NCI-H345 treated with DMSO at 0.1 percent for 48 hours (cell line): ENCODE measurements at regions not wholly inside any gene's neighbourhood (a gene's known extent, or its start where the extent isn't known, plus 50 kb on each side); places are given as distances from the start of the nearest gene placed in this dataset.
"Not testable (repeated sequence)": the region's sequence is repeated elsewhere in the genome, so short reads cannot be mapped to it uniquely, and the experiment has no call there.

Source experiments
- DNase-seq: peaks from one replicate; lab custom pipeline; 2025; ENCODE audit not compliant: unreplicated experiment; lab: John Stamatoyannopoulos, UW

DNA sequence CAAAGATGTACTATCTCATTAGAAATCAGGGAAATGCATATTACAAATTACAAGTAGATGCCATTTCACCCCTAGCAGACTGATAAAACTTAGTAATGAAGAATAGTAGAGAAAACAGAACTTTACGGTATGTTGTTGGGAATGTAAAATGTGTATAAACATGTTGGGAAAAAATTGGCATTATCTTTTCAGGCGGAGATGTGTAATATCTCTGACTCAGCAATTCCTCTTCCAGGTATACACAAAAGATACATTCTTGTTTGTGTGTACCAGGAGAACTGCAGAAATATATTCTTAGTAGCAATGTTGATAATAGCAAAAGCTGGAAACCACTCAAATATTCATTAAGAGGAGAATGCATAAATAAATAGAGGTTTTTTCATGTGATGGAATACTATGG lies 204.5 kb downstream of the LPIN1 start:
- DNase-seq: no peak

GRCh38 chr2:11951492-11951891 lies 205.1 kb downstream of the LPIN1 start:
- DNase-seq: not testable (repeated sequence)

DNA sequence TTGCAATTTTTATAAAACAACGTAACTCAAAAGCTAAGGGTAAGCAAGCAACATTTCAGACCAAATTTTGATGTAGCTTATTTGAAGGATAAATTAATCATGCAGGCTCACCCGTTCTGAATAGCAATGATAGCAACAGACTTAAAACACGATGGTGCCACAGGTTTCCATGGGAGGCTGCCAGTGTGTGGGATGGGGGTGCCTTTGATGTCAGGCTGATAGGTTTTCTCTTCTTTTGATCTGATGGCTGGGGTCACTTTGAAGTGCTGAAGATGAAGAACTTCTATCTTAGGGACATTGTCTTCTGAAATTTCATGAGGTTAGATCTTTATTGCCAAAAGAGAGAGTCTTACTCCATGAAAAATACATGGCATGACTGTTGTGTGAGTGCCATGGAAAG lies 206.8 kb downstream of the LPIN1 start:
- no peak for DNase-seq

- DNase-seq: no peak
Measured at GRCh38 chr2:11955314-11955713, 208.9 kb downstream of the LPIN1 start.

- no peak for DNase-seq
Measured at GRCh38 chr2:11955884-11956291, 209.5 kb downstream of the LPIN1 start.

DNA sequence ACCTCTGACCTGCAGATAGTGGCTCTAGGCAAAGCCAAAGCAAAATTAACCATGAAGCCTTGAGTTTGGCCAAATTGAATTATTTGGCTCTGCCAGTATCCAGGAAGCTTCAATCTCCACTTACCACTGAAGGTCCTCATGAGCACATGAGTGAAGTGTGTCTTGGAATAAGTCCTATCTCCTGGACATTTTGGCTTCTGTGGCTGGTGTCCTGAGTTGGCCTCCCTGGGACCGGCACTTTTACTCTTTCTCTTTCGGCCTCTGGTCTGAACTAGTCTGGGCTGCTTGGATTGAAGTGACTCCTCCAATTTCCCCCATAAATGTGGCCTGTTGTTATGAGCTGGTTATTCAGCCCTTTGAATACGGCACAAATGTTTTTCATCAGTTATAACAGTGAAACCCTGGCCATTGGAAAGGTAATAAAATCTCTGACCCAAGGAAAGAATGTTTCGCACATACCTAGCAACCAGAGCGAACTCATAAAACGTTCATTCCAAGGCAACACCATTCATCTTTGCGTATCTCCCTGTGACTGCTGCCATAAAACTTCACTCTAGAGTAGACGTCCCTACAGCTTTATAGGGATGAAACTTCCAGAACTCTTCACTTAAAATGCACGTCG lies 216.4 kb downstream of the LPIN1 start:
- DNase-seq: no peak

GRCh38 chr2:11963966-11964365 lies 217.5 kb downstream of the LPIN1 start:
- DNase-seq: no peak

GRCh38 chr2:11967946-11968465 lies 221.6 kb downstream of the LPIN1 start:
- no peak for DNase-seq

GRCh38 chr2:11968521-11968920 lies 222.1 kb downstream of the LPIN1 start:
- no peak for DNase-seq

DNA sequence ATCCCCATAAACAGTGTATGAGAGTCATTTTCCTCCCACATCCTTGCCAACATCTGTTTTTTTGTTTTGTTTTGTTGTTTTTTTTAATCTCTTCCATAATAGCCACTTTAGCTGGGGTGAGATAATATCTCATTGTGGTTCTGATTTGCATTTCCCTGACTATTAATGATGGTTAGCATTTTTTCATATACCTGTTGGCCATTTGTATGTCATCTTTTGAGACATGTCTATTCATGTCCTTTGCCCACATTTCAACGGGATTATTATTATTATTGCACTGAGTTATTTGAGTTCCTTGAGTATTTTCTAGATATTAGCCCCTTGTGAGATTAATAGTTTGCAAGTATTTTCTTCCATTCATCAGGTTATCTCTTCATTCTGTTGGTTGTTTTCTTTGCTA lies 223.3 kb downstream of the LPIN1 start:
- DNase-seq: no peak

DNA sequence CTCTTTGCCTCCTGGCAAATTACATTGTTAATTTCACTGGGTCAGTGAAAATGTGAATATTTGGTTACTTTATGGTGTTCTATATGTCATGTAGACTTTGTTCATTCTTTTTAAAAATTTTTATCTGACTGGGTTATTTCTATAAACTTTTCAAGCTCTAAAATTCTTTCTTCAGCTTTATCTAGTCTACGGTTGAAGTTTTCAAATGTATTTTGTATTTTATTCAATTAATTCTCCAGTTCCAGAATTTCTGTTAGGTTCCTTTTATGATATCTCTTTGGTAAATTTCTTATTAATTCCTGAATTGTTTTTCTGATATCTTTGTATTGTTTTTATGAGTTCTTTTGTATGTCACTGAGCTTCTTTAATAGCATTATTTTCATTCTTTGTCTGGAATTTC lies 228.1 kb downstream of the LPIN1 start:
- DNase-seq: no peak

GRCh38 chr2:11975373-11975772 lies 228.9 kb downstream of the LPIN1 start:
- no peak for DNase-seq

GRCh38 chr2:11976073-11976472 lies 229.6 kb downstream of the LPIN1 start:
- DNase-seq: no peak

- no peak for DNase-seq
Measured at GRCh38 chr2:11977766-11978524, 231.5 kb downstream of the LPIN1 start.

DNA sequence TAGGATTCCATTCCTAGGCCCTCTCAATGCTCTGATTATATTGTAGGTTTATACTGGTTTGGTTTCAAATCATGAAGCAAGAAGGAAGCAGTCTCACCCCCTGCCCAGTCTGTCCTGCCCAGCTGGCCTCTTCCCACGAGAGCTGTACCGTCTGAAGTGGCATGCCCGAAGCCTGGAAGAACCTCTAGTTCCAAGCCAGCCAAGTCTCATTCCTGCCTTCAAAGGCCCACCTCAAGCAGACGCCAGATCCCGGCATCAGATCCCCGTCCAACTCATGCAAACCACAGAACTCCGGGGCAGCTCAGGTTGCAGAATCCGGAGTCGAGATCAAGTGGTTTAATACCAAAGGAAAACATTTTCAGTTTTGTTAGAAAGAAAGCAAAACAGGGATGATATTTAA lies 234.4 kb downstream of the LPIN1 start:
- DNase-seq: no peak

DNA sequence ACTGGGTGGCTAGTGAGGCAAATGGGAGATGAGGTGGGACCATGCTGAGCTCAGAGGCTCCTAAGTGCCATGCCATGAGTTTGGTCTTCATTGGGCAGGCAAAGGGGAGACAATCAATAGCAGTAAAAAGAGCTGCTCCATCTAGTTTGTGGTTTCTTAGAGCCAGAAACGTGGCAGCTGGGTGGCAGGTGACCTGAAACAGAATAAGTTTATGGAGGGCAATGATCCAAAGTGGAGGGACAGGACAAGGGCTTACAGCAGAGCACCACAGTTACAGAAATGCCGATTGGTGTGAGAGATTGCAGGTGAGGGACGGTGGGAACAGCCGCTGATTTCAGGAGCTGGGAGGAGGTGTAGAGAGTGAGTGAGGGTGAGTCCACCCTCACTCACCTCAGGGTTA lies 237.0 kb downstream of the LPIN1 start:
- no peak for DNase-seq

DNA sequence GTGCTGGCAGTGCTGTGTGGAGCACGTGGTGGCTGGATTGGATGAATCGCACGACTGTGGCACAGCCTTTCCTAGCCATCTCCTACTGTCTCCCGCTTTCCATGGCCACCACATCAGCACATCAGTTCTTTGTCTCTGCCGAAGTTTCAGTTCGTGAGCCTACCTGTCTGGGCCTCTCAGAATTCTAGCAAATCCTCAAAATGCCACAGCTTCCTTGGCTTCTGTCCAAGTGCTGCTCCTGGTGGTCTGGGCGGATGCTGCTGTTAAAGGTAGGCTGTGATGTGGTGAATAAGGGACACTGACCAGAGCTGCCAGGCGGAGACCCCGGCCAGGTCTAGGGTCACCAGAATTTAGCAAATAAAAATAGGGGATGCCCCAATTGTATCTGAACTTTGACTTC lies 237.4 kb downstream of the LPIN1 start:
- no peak for DNase-seq

DNA sequence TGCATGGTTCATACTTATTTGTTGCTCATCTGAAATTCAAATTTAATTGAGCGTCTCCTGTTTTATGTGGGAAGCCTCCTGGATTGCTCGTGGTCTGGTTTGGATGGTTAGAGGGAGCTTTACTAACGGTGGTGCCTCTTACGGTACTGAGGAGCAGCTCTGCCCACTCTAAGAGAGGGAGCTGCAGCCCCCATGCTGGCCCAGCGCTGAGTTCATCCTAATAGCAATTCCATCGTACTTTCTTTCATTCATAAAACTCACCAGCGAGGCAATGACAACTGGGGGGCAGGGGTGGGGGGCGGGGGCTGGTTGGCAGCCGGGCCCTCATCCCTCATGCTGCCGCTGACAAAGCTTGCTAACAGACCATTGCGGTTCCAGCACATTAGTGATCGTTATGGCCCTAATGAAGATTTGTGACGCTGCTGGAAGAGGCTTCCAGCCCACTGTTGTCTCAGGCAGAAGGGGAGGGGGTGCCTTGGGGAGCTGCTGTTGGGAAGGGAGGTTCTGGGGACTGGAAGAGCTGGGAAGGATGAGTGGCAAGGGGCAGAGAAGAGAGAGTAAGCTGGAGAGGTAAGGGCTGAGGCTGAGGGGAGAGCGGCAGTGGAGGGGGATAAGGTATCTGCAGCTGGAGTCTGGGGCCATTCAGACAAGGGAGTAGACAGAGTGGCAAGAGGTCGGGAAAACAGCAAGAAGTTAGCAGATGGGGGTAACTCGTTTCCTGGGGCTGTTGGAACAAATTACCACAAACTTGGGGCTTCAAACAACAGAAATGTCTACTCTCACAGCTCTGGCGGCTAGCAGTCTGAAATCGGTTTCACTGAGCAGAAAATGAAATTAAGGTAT lies 238.1 kb downstream of the LPIN1 start:
- DNase-seq: no peak

DNA sequence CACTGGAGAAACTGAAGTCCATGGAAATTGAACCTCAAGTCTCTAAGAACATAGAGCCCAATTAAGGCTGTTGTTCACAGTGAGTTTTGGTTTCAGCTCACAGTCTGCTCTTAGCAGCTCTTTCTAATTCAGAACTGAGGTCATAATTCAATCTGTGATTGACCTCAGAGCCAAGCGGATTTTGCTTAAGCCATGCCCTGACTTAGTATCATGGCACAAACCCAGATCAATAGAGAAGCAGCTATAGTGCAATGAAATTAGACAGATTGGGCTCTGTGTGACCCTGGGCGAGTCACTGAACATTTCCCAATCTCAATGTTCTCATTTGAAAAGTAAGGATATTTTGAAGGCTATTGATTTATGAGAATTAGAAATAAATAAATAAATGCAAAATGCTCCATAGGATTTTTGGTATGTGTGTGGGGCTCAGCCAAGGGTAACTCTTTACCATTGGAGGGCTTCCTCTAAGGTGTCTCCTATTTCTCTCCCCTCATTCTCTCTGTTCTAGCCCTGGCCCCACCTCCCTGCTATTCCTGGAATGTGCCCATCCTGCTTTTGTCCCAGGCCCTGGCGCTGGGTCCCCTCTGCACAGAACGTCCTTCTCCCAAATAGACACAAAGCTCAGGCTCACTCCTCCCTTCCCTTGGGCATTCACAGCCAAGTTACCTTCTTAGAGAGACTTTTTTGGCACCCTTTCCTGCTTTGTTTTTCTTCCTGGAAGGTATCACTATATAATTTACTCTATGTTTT lies 239.6 kb downstream of the LPIN1 start:
- no peak for DNase-seq

GRCh38 chr2:11987151-11987550 lies 240.7 kb downstream of the LPIN1 start:
- DNase-seq: no peak
